Myocyte (in vitro differentiated cells): ENCODE measurements at regions not wholly inside any gene's neighbourhood (a gene's known extent, or its start where the extent isn't known, plus 50 kb on each side); places are given as distances from the start of the nearest gene placed in this dataset.
"Not testable (repeated sequence)": the region's sequence is repeated elsewhere in the genome, so short reads cannot be mapped to it uniquely, and the experiment has no call there.

Experiments
- DNase-seq: peaks from one replicate; pipeline ENCODE4 v3.0.0-alpha.2; 2012; ENCODE audit warnings: low read depth

GRCh38 chr20:48335308-48336050 lies 492.3 kb downstream of the PREX1 start:
- peak; percentile 6 for DNase-seq

GRCh38 chr20:48333707-48334106 lies 494.1 kb downstream of the PREX1 start:
- no peak for DNase-seq

DNA sequence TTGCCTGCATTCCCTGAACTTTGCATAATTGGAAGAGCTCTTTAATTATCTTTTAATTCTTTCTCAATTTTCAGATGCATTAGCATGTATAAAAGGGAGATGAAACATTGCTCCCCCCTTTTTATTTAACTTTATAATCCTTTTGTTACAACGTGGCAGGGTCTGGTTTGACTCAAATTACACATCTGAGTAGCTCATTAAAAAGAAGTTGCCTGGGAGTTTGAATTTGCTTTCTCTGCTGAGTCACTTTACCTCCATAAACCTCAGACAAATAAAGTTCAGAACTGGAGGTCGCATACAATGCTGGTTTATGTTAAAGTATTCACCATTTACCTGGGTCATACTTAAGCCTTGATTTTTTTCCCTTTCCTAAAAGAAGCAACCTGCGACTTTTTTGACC lies 495.2 kb downstream of the PREX1 start:
- no peak for DNase-seq

GRCh38 chr20:48331518-48332286 lies 496.1 kb downstream of the PREX1 start:
- DNase-seq = no peak

DNA sequence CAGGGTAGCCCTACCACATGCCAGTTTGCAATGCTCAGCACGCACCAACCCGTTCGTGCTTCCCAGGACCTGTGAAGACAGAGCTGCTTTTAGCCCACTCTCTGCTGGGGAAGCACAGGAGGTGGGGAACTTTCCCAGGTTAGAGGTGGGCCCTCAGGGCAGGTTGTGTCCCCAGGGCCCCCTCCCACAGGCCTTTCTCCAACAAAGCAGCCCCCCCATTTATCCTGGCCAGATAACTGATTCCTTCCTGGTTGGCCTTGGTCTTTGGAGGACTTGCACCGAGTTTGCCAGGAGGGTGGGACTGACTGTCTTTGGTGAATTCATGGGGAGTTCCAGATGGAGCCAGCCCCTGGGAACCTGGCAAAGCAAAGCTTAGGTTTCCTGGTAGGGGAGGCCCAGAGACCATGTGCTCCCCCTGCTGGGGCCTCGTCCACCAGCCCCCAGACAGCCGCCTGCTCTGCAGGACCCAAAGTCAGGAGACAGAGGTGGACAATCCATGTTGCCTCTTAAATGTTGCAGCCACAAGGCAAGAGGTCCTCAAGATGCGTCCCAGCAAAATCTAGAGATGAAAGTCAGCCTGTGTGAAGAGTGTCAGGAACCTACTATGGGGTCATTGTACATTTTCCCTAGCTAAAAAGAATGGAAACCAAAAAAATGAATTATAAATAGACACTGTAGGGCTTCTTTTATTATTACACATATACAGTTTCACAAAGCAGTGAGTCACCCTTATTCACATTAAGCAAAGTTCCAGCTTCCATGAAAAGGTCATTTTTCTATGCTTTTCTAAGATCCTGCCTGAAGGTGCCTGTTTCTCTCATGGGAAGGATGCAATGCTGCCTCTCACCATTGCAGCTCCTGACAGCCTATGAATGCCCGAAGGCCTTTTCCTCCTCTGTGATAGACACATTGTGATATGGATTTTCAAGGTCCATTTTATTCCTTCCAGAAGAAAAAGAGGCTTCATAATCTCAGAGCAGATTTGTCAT lies 497.8 kb downstream of the PREX1 start:
- DNase-seq = peak; percentile 13

DNA sequence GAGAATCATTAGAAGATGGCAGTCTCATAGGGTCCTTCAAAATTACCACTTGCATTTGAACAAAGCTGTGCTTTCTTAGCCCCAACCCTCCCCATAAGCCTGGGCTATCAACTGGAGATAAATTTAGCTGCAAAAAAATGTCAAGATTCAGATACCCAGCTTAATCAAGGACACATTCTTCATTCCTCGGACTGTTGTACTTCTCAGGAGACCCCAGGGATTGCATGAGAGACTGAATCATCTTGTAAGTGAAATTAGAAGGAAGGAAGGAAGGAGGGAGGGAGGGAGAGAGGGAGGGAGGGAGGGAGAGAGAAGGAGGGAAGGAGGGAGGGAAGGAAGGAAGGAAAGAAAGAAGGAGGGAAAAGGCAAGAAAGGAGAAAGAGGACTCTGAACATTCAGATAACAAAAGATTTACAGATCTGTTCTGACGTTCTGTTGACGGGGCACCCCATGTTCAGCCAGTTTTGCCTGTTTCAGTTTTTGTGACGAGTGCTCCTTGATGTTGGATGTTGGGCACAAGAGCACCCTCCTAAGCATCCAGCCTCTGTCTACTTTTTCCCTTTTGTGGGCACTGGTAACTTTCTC lies 498.7 kb downstream of the PREX1 start:
- DNase-seq = no peak

- not testable (repeated sequence) for DNase-seq
These were observed 500.0 kb downstream of the PREX1 start for GRCh38 chr20:48327848-48328247.

GRCh38 chr20:48326868-48327267 lies 500.9 kb downstream of the PREX1 start:
- no peak for DNase-seq

GRCh38 chr20:48326434-48326691 lies 501.4 kb downstream of the PREX1 start:
- no peak for DNase-seq

DNA sequence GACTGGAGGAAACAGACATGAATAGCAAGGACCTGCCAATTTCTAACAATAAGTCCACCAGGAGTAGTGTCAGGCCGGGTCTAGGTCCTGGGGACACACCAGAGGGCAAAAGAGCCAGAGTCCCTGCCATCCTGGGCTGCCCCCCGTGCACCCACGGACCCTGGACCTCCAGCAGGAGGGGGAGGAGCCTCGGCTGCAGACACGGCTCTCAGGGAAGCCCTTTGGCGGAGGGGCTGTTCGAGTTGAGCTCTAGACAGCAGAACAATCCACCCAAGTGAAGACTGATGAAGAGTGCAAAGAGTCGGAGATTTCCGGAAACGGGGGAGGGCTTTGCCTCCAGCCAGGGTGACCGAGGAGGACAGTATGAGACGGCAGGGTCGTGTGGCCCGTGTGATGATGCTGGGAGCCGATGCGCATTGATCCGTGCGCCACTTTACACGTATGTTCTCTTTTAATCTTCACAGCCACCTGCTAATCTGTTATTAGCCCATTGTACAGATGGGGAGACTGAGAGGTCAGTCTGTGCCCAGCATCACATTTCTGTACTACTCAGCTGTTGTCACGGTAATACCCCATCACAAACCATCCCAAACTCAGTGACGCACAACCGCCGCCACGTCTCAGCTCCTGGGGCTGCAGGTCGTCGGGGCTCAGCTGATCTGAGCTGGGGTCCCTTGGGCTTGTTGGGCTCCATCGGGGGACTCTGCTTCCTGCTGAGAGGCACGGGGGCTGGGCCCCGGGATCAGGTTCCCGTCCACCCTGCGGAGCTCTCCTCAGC lies 502.0 kb downstream of the PREX1 start:
- DNase-seq = no peak

DNA sequence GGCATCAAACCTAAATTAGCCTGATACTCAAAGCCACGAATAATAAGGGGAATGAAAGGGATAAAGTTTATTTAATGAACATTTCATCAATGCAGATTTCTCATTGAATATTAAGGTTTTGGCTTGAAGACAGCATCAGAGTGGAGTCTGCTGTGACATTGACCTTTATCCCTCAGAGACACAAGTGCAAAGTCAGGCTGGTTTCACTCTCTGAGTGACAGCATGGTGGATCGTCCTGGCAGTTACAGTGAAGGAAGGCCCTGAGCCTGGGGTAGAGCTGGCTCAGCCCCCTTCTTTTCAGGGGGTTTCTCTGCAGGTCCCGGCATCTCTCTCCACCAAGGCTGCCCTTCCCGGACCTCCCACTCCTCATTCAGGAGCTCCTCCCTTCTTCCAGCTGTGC lies 503.1 kb downstream of the PREX1 start:
- DNase-seq = no peak

- DNase-seq = no peak
These were observed 506.5 kb downstream of the PREX1 start for GRCh38 chr20:48321271-48321670.

DNA sequence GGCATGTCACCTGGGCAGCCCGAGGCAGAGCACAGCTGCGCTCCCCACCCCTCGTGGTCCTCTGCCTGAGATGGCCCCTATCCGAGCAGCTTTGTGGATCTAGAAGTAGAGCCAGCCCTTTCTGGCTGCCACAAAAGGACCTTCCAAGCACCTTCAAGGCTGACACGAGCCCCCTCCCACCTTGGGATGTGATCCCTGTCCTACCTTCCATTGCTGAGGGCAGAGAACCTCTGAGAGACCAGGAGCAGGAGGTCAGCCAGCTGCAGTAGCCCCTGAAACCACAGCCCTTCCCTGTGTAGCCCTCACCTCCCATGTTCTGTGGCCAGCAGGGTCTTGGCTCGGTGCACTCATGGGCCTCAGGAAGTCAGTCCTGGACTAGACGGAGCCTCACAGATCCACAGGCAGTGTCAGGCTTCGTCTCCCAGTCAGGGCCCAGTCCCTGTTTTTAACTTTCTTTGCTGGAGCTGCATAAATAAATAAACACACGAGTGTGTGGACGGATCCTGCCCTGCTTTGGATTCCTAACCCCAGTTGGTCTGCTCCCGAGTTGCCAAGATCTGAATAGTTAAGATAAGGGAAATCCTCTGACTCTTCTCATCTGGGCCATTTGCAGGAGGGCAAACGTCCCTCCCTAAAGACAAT lies 507.7 kb downstream of the PREX1 start:
- DNase-seq = no peak

- DNase-seq = no peak
These were observed 510.2 kb downstream of the PREX1 start for GRCh38 chr20:48317578-48317977.

DNA sequence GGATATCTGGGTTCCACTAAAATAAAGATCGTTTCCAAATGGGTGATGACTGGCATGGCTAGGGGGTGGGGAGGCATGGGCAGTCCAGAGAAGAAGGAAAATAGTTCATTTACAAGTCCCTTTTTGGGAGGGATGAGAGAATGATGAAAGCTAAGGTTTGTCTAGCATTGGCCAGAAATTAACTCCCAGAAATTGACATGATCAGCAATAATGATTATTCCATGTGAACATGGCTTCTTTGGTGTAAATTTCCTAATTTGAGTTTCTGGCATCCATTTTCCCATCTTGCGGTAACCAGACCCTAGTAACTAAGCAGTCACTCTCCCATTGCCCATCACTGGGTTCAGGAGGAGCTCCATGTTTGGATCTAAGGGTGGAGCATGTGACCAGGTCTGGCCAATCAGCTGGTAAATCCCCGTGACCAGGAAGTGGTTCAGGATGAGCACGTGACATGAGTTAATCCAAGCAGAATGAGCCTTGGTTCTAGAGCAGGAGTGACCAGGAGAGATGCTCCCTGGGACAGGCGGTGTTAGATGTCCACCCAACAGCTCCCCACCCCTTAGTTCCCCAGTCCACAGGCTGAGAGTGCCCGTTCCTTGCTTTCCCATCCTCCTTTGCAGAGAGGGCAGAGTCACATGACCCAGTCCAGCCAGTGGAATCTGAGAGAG lies 512.7 kb downstream of the PREX1 start:
- no peak for DNase-seq

- DNase-seq = no peak
These were observed 514.5 kb downstream of the PREX1 start for GRCh38 chr20:48313324-48313723.

DNA sequence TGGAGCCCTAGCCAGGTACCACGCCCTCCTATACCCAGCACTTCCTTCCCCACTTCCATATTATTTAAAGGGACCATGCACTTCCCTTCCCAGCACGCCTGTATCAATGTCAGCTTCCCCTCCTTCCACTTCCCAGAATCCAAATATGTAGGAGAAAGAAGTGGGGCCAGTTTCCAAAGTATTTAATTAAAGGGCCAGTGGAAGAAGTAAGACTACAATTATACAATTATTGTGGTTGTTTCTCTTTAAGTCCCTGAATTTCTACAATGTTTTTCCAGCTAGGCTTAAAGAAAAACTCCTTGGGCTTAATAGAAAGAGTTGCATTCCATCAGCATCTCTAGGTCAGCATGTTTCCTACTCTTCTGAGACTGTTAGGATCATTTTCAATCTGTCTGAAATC lies 515.8 kb downstream of the PREX1 start:
- DNase-seq = no peak

DNA sequence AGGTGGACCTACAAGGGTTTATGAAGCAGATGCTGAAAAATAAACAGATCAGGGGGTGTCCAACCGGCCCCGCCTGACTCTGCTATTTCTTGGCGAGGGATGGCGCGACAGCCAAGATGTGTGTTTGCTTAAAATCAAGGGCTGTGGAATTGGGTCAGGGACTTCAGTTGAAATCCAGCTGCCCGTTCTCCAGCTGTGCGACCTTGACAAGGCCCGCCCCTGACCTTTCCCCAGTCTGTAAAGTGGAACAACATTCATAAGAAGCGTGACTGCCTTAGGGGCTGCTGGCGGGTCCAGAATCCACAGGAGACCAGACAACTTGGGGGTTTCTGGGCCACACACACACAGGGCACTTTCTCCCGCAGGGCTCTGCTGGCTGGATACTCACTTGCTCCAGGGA lies 517.5 kb downstream of the PREX1 start:
- DNase-seq = no peak

GRCh38 chr20:48309293-48309692 lies 518.5 kb downstream of the PREX1 start:
- no peak for DNase-seq

GRCh38 chr20:48308882-48309281 lies 518.9 kb downstream of the PREX1 start:
- DNase-seq = no peak
